ENCODE measurements at regions not wholly inside any gene's neighbourhood (a gene's known extent, or its start where the extent isn't known, plus 50 kb on each side); places are given as distances from the start of the nearest gene placed in this dataset.

DNA sequence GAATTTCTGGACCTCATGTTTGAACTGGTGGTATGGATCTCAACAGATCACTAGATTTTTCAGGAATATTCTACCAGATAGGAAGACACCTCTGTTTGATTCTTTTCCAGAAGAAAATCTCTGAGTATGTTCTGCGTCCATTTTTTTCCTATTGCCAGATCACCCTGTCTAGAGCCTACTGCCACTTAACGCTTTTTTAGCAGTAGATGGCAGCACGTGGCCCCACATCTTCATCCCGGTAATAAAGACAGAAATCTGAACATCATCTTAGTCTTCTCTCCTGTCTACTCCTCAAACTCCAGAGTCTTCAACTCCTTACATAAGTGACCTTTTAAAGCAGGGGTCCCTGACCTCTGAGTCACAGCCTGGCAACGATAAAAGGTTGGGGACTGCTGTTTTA lies 184.7 kb downstream of the TMA16 start:
- no peak for DNase-seq (ENCODE audit: low spot score in 2 of 2)
- no peak for TF ChIP-seq POLR2A (IDR thresholded peaks at IDR 0.05)
- TF ChIP-seq, protein P1, sequence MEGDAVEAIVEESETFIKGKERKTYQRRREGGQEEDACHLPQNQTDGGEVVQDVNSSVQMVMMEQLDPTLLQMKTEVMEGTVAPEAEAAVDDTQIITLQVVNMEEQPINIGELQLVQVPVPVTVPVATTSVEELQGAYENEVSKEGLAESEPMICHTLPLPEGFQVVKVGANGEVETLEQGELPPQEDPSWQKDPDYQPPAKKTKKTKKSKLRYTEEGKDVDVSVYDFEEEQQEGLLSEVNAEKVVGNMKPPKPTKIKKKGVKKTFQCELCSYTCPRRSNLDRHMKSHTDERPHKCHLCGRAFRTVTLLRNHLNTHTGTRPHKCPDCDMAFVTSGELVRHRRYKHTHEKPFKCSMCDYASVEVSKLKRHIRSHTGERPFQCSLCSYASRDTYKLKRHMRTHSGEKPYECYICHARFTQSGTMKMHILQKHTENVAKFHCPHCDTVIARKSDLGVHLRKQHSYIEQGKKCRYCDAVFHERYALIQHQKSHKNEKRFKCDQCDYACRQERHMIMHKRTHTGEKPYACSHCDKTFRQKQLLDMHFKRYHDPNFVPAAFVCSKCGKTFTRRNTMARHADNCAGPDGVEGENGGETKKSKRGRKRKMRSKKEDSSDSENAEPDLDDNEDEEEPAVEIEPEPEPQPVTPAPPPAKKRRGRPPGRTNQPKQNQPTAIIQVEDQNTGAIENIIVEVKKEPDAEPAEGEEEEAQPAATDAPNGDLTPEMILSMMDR (IDR thresholded peaks at IDR 0.05), result no peak
- no peak overlapping the region for H3K4me3 ChIP-seq (ENCODE audit: low read depth, poor library complexity, severe bottlenecking)
- intact Hi-C loops (cut with DNase I; ENCODE audit: low total_unique reads), result no loop called here
- 64 to 75% methylated on average over 5 of the region's 5 CpGs for WGBS, 2 donors

DNA sequence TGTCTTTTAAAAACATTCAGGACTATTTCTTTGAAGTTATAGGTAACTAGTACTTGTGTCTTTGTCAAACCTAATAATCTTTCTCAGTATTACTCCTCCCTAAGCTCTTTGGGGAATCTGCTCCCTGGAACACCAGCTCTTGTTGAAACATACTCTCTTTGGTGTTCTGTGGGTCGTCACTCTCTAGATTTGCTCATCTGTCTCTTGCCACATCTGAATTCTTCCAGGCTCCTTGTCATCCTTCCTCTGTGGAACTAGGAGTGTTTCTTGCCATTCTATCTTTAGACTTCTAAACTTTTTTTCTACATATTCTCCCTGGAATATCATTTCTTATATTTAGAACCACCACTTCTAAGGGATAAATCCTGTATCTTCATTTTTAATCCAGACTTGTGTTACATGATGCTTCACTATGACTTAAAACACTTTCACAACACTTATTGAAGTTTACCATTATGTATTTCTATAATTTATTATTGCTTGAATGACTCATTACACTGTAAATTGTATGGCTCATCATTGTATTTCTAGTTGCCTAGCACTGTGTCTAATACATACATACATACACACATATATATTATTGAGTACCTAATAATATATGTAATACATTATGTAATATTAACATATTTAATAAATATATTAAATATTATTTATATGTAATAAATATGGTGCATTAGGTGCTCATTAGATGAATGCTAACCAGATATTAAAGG lies 186.1 kb downstream of the TMA16 start:
- DNase-seq (ENCODE audit: low spot score in 2 of 2), result no peak
- H3K4me3 ChIP-seq (ENCODE audit: low read depth, poor library complexity, severe bottlenecking), result no peak overlapping the region
- intact Hi-C loops (cut with DNase I; ENCODE audit: low total_unique reads), result no loop called here
- TF ChIP-seq POLR2A (IDR thresholded peaks at IDR 0.05), result no peak
- TF ChIP-seq, protein P1 (IDR thresholded peaks at IDR 0.05), result no peak
- WGBS, 2 donors, result 63 to 70% methylated on average over 1 of the region's 1 CpG

DNA sequence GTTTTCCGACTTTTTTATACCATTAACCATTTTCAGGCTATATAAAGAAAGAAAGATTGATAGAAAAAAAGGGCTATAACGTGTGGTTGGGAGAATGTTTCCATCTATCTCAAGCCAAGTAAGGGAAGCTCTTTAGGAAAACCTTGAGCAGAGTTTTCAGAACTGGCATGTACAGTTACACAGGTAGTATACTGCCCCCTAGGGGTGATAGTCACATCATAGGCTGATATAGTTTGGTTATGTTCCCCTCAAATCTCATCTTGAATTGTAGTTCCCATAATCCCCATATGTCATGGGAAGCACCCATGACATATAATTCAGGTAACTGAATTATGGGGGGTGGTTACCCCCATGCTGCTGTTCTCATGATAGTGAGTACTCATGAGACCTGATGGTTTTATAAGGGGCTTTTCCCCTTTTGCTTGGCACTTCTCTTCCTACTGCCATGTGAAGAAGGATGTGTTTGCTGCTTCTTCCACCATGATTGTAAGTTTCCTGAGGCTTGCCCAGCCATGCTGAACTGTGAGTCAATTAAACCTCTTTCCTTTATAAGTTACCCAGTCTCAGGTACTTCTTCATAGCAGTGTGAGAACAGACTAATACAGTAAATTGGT lies 186.8 kb downstream of the TMA16 start:
- peak in 1 of 2 donors; percentile 22 for DNase-seq (ENCODE audit: low spot score in 2 of 2)
- WGBS, 2 donors, result 38 to 46% methylated on average over 2 of the region's 2 CpGs
- intact Hi-C loops (cut with DNase I; ENCODE audit: low total_unique reads), result no loop called here
- TF ChIP-seq, protein P1 (IDR thresholded peaks at IDR 0.05), result no peak
- no peak for TF ChIP-seq POLR2A (IDR thresholded peaks at IDR 0.05)
- H3K4me3 ChIP-seq (ENCODE audit: low read depth, poor library complexity, severe bottlenecking), result no peak overlapping the region

DNA sequence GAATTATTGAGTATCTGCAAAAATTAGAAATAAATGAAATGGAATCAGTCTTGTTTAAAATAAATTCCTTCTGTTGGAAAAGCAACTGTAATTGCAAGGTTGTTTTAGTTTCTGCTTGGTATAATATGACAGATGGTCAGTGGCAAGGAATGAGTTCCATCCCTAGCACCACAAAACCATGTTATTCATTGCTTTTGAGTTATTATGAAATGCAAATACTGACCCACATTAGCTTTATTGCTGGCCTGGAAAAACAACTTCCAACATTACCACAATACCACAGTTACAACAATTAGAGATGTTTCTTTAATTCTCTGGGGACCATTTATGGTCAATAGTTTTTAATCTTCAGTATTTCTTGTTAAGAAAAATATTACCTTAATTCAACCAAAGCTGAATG lies 194.4 kb downstream of the TMA16 start:
- TF ChIP-seq POLR2A (IDR thresholded peaks at IDR 0.05), result no peak
- TF ChIP-seq, protein P1 (IDR thresholded peaks at IDR 0.05), result no peak
- no peak overlapping the region for H3K4me3 ChIP-seq (ENCODE audit: low read depth, poor library complexity, severe bottlenecking)
- intact Hi-C loops (cut with DNase I; ENCODE audit: low total_unique reads), result no loop called here
- DNase-seq (ENCODE audit: low spot score in 2 of 2), result no peak

DNA sequence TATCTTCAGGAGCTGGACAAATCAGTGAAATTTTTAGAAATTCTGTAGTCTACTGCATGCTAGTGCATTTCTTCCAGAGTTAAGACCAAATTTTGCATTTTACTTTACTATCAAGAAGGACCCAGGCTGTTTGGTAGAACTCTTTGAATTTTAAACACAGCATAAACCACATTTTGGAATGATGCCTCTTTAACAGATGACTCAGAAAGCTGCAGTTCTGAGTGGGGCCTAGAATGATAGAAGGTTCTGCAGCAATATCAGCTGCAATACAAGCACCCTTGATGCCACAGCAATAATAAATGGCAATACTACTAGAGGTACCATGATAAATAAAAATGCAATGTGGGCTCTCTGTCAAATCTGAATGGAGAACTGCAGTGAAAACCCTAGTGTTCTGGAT lies 198.7 kb downstream of the TMA16 start:
- no peak for DNase-seq (ENCODE audit: low spot score in 2 of 2)
- TF ChIP-seq, protein P1 (IDR thresholded peaks at IDR 0.05), result no peak
- TF ChIP-seq POLR2A (IDR thresholded peaks at IDR 0.05), result no peak
- intact Hi-C loops (cut with DNase I; ENCODE audit: low total_unique reads), result no loop called here
- no peak overlapping the region for H3K4me3 ChIP-seq (ENCODE audit: low read depth, poor library complexity, severe bottlenecking)

DNA sequence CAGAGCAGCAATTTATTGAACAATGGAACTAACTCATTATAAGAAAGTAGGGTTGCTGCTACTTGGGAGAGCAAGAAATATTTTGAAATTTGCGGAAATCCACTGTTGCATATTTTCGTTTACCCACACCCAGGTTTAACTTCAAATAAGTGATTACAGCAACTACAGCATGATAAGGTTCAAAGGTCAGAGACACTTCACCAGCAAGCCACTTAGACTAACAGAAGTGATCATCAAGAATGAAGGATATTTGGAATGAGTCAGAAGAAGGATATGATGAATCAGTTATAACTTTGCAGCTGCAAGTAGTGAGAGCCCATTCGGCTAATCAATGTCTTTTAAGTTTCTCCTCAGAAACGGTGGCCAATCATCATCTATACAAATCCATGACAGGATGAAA lies 199.3 kb downstream of the TMA16 start:
- intact Hi-C loops (cut with DNase I; ENCODE audit: low total_unique reads), result no loop called here
- H3K4me3 ChIP-seq (ENCODE audit: low read depth, poor library complexity, severe bottlenecking), result no peak overlapping the region
- DNase-seq (ENCODE audit: low spot score in 2 of 2), result no peak
- TF ChIP-seq, protein P1 (IDR thresholded peaks at IDR 0.05), result no peak
- no peak for TF ChIP-seq POLR2A (IDR thresholded peaks at IDR 0.05)
- 81 to 84% methylated on average over 4 of the region's 4 CpGs for WGBS, 2 donors
